ENCODE measurements at regions not wholly inside any gene's neighbourhood (a gene's known extent, or its start where the extent isn't known, plus 50 kb on each side); places are given as distances from the start of the nearest gene placed in this dataset.

- no peak for DNase-seq
These were observed 1223.9 kb downstream of the BRD1 start for GRCh38 chr22:48603621-48604320.

- no peak for DNase-seq
These were observed 1224.7 kb downstream of the BRD1 start for GRCh38 chr22:48602805-48603518.

- DNase-seq = no peak
These were observed 1227.0 kb downstream of the BRD1 start for GRCh38 chr22:48600681-48601080.

GRCh38 chr22:48600171-48600570 lies 1227.5 kb downstream of the BRD1 start:
- DNase-seq = no peak

GRCh38 chr22:48599346-48599745 lies 1228.3 kb downstream of the BRD1 start:
- no peak for DNase-seq

GRCh38 chr22:48596111-48596850 lies 1231.4 kb downstream of the BRD1 start:
- DNase-seq = no peak

GRCh38 chr22:48595511-48595905 lies 1232.2 kb downstream of the BRD1 start:
- DNase-seq = no peak

GRCh38 chr22:48594757-48595510 lies 1232.7 kb downstream of the BRD1 start:
- no peak for DNase-seq

- DNase-seq = no peak
These were observed 1233.5 kb downstream of the BRD1 start for GRCh38 chr22:48594016-48594756.

- no peak for DNase-seq
These were observed 1234.1 kb downstream of the BRD1 start for GRCh38 chr22:48593551-48593950.

GRCh38 chr22:48592931-48593330 lies 1234.7 kb downstream of the BRD1 start:
- DNase-seq = no peak

GRCh38 chr22:48592488-48592887 lies 1235.2 kb downstream of the BRD1 start:
- DNase-seq = no peak

GRCh38 chr22:48592066-48592345 lies 1235.7 kb downstream of the BRD1 start:
- DNase-seq = no peak

GRCh38 chr22:48591286-48592065 lies 1236.2 kb downstream of the BRD1 start:
- DNase-seq = no peak

- DNase-seq = no peak
These were observed 1237.8 kb downstream of the BRD1 start for GRCh38 chr22:48589901-48590300.

GRCh38 chr22:48588878-48589450 lies 1238.7 kb downstream of the BRD1 start:
- no peak for DNase-seq

- no peak for DNase-seq
These were observed 1239.4 kb downstream of the BRD1 start for GRCh38 chr22:48588151-48588877.

- DNase-seq = no peak
These were observed 1240.3 kb downstream of the BRD1 start for GRCh38 chr22:48587236-48587865.

- DNase-seq = no peak
These were observed 1240.9 kb downstream of the BRD1 start for GRCh38 chr22:48586799-48587185.

Data from amniotic stem cell (primary cell).